GM19324 (cell line): ENCODE measurements at regions not wholly inside any gene's neighbourhood (a gene's known extent, or its start where the extent isn't known, plus 50 kb on each side); places are given as distances from the start of the nearest gene placed in this dataset.

Experiments
- ATAC-seq: cut with Tn5 transposase; IDR thresholded peaks from one replicate; pipeline ENCODE4 v1.9.1; 2021; ENCODE audit warnings: mild to moderate bottlenecking, moderate library complexity; ENCODE audit not compliant: unreplicated experiment, low FRiP score

GRCh38 chr11:39304586-39304985 is 2154.9 kb downstream of the LRRC4C start:
- no peak for ATAC-seq

DNA sequence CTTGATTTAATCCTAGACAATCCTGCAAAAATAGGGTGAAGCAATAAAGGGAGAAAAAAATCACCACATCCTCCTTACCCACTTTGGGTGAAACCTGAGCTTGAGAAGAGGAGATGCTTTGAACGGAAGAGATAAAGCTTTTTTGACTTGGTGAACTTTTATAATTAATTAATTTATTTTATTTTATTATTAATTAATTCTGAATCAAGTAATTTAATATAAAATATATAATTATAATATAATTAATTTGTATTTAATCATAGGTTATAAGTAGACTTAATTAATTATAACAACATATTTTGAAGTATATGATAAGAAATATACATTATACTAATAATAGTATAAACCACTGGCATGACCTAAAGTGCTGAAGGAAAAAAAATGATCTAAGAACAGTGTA is 2164.8 kb downstream of the LRRC4C start:
- no peak for ATAC-seq

DNA sequence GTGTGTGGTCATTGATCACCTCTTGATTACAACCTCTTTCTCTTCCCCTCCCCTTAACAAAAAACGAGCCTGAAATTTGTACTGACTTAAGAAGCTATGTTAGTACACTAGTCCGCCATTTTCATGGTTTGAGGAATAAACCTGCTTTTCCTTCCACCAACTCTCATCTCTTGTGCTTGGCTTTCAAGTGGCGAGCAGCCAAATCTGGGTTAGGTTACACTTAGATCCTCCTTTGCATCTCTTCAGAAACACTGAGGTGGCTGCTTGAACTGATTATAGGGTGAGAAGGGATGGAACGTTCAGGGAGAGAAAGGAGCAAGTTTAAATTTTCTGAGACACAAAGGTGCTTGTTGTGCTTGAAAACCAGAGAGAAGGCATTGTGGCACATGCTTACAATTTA is 2171.4 kb downstream of the LRRC4C start:
- no peak for ATAC-seq

DNA sequence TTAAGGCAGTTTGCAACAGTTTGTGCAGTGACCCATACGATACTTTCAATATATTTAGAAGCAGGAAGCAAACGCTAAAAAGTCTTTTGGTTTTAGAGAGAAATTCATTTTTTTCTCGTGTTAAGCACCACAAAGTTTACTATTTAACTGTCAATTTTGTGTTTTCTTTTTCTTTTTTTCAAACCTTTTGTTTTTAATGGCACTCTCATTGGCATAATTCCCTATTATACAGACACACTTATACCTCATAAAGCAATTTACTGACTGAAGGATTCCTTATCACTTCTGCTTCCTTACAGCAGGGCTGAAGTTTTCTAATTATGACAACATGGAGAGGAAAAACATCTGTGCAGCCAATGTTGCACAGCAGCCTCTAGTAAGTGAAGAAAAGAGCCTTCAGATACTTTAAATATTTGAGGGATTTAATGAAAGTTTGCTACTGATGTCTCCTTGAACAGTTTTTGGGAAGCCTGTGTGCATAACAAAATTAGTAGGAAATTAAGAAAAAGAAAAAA is 2191.2 kb downstream of the LRRC4C start:
- ATAC-seq: no peak

DNA sequence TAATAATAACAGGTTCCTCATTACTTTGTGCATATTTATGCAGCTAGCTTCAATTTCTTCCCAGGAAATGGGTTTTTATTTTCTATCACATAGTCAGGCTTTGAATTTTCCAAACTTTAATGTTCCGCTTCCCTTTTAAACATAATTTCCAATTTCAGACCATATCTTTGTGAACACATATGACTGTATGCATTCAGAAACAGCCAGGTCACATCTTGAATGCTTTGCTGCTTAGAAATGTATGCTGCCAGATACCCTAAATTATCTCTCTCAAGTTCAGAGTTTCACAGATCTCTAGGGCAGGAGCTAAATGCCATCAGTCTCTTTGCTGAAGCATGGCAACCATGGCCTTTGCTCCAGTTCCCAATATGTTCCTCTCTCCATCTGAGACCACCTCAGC is 2203.8 kb downstream of the LRRC4C start:
- no peak for ATAC-seq

DNA sequence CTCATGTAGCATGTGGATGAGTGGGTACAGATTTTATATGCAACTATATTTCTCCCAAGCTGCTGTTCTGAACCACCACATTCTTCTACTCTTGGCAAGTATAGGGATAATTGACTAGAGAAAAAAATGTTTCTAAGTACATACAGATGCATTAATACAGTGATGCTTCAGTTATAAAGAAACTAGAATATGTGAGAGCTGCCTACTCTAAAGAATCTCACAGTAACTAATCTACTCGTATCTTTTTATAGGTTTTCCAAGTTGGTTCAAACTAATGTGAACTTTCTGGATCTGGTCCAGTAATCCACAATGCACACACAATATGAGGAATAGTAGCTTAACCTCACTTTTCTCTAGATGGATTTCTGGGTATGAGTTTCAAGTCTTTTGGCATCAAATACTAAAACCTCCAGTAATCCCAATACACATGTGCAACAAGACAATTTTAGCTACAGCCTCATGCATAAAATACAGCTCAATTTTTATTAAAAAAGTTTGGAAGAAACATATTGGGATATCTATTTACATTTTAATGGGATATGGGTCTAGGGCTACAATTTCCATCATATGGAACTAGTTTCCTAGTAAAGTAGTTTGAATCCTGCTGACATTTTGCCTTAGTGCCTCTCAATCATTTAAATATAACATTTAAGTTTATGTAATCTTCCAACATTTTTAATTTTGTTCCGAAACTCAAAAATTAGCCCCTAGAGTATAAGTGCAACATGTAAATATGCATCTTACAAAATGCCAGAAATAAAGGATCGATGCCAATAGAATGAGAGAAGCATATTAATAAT is 2209.7 kb downstream of the LRRC4C start:
- no peak for ATAC-seq

- ATAC-seq: no peak
Observed at GRCh38 chr11:39247570-39248137, 2211.8 kb downstream of the LRRC4C start.

- no peak for ATAC-seq
Observed at GRCh38 chr11:39239553-39239952, 2219.9 kb downstream of the LRRC4C start.

DNA sequence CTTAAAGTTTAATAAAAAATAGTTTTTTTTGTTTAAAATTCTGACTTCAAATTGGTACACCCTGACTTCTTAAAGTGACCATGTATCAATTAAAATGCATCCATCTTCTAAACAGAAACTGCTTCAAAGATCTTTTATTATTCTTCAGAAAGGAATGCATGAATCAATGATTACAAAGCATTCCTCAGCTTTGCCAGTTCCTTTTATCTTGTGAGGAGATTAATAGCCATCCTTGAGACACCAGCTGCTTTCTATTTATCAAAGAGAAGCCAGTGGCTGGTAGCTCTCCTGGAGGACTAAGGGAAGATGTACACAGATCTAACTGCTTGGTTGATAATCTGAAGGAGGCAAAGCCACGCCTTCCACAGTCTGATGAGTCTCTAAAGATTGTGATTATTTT is 2222.5 kb downstream of the LRRC4C start:
- no peak for ATAC-seq

DNA sequence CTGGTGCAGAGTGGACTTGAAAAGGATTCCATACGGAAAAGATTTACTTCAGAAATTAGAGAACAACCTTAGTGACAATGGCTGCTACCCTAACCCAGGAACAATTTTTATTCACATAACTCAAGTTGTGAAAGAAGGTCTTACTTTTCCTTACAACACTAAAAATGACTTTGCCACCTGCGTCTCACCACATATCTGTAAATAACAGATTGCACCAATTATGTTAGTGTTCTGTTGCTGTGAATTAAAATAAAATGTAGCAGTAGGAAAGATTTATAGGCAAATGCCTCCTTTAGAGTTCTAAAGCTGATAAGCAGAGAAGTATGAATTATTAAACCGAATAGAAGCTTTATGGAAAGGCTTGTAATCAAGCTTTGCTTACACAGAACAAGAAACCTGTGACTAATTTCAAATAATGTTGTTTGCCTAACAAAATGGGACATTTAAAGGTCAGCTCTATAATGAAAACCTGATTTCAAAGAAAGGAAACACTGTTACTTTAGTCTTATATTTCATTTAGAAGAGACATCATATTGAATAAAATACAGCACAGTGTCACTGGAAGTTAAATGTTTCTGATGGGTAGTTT is 2237.8 kb downstream of the LRRC4C start:
- ATAC-seq: no peak

- no peak for ATAC-seq
Observed at GRCh38 chr11:39220501-39221230, 2238.8 kb downstream of the LRRC4C start.

- ATAC-seq: no peak
Observed at GRCh38 chr11:39220069-39220468, 2239.4 kb downstream of the LRRC4C start.

- ATAC-seq: no peak
Observed at GRCh38 chr11:39209981-39210380, 2249.5 kb downstream of the LRRC4C start.

DNA sequence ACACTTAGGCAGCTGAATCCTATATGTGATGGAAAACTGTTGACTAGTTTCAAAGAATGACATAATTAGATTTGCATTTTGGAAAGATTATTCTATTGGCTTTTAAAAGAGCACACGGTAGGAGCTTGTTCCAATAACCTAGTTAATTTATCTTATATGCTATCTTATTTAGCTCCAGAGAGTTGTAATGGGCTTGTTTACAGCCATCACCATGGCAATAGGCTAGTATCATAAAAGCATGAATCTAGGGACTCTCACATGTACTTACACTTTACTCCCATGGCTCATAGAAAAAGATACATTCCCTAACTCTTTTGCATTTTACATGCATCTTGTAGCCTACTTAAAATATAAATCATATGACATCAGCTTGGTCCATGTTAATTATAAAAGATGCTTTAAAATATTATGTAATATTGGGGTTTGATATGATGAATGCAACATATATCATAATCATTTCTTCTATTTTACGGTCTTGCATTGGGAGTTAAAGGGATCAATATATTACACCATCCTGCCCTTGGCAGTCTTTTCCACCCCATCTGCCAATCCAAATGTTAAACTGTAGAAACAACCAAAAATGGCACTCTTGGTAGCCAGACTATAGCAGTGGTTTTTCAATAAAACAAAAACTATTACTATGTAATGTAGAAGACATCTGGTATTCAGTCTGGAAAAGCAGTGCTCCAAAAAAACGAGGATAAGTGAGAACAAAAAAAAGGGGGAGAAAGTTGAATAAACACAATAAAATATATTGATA is 2254.0 kb downstream of the LRRC4C start:
- no peak for ATAC-seq

DNA sequence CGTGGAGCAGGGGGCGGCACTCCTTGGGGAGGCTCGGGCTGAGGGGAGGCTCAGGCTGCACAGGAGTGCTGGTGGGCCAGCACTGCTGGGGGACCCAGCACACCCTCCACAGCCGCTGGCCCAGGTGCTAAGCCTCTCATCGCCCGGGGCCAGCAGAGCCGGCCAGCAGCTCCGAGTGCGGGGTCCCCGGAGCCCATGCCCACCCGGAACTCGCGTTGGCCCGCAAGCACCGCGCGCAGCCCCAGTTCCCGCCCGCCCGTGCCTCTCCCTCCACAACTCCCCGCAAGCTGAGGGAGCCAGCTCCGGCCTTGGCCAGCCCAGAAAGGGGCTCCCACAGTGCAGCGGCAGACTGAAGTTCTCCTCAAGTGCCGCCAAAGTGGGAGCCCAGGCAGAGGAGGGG is 2266.8 kb downstream of the LRRC4C start:
- ATAC-seq: no peak

GRCh38 chr11:39190751-39191150 is 2268.7 kb downstream of the LRRC4C start:
- no peak for ATAC-seq

GRCh38 chr11:39177678-39178077 is 2281.8 kb downstream of the LRRC4C start:
- ATAC-seq: no peak

DNA sequence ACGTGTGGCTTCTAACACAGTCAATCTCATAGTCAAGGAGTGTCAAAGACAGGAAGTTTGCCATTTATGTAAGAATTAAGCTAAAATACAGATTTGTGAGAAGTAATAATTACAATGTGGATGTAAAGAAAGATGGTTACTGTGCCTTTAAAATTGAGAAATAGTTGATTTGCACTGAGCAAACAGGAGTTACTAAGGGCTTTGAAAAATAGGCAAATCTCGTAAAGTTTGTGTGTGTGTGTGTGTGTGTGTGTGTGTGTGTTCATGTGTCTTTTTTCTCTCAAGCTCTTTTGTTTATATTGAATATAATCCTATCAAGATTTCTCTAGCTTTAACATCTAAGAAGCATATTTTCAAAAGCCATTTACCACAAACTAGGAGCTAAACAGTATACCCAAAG is 2284.5 kb downstream of the LRRC4C start:
- no peak for ATAC-seq

DNA sequence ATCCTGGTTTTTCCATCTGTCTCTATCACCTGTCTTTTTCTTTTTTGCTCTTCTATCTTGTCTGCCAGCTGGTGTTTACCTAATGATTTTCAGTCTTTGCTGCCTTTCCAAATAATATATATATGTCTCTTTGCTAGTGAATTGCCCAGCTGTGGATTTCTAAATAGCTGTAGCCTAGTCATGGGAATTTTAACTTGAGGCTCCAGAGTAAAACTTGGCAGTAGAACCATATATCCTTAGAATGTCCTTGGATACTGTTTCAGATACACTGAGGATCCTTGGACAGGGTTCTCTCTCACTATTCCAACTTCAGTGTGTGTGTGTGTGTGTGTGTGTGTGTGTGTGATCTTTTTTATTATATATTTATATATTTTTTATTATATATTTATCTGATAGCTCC is 2285.3 kb downstream of the LRRC4C start:
- no peak for ATAC-seq

- no peak for ATAC-seq
Observed at GRCh38 chr11:39165021-39165420, 2294.4 kb downstream of the LRRC4C start.
